SK-N-MC (cell line): ENCODE measurements at regions not wholly inside any gene's neighbourhood (a gene's known extent, or its start where the extent isn't known, plus 50 kb on each side); places are given as distances from the start of the nearest gene placed in this dataset.

Experiments used
- EZH2 ChIP-seq: fragments of 200-600 bp; sonication (generic); IDR thresholded peaks from one replicate; pipeline ENCODE4 v1.6.1; 2017; ENCODE audit warnings: antibody characterized with exemption
- FOXP2 ChIP-seq: optimal IDR thresholded peaks from 2 replicates; pipeline ENCODE3; 2011; ENCODE audit warnings: mild to moderate bottlenecking, moderate library complexity; ENCODE audit not compliant: insufficient read depth; ENCODE audit errors: extremely low read length, control extremely low read depth
- POLR2AphosphoS5 ChIP-seq: IDR thresholded peaks from 2 replicates; pipeline ENCODE4 v1.6.1; 2012; ENCODE audit warnings: mild to moderate bottlenecking, low read depth, low read length, borderline replicate concordance

- TF ChIP-seq EZH2 (no peak), POLR2AphosphoS5 (no peak), FOXP2 (no peak)
Observed at GRCh38 chr11:76269247-76269646, 62.9 kb upstream of the WNT11 start.
